ENCODE measurements at regions not wholly inside any gene's neighbourhood (a gene's known extent, or its start where the extent isn't known, plus 50 kb on each side); places are given as distances from the start of the nearest gene placed in this dataset.

DNA sequence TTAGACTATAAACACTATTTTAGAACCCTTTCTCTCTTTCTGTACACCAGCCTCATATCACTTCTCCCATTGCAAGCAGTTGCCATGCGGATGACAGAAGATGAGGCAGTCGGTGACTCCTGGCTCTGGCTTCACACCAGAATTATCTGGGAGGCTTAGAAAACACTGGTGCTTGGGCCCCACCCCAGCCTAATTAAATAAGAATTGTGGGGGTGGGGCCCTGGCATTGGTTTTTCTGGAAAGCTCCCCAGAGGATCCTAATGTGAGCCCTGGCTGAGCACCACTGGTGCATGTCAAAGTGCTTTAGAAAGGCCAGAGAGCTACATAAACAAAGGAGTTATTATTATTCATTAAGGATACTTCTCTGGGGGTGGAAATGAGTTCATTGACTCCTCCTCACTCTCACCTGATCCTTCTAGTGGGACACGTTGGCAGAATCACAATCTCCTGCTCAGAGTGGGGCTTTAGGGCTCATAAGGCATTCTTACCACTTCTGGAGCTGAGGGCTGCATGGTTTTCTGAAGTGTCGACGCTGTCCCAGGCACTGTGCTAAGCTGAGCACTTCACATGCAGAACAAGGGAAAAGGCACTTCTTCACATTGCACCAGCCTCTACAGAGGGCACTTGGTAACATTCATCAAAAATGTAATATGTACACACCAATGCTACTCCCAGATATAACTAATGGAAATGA, 188.5 kb upstream of the TLE3 start:
- no peak for DNase-seq (ENCODE audit: low read depth)
- H3K4me3 ChIP-seq (ENCODE audit: low read depth, low read length), result no peak overlapping the region
- TF ChIP-seq POLR2A (IDR thresholded peaks at IDR 0.05; ENCODE audit: extremely low read depth, insufficient read length) (no peak), MAX (IDR thresholded peaks at IDR 0.05; ENCODE audit: low read depth, low read length) (no peak), MYC (IDR thresholded peaks at IDR 0.05; ENCODE audit: low read depth, low read length) (no peak)
- TF ChIP-seq, protein P1, sequence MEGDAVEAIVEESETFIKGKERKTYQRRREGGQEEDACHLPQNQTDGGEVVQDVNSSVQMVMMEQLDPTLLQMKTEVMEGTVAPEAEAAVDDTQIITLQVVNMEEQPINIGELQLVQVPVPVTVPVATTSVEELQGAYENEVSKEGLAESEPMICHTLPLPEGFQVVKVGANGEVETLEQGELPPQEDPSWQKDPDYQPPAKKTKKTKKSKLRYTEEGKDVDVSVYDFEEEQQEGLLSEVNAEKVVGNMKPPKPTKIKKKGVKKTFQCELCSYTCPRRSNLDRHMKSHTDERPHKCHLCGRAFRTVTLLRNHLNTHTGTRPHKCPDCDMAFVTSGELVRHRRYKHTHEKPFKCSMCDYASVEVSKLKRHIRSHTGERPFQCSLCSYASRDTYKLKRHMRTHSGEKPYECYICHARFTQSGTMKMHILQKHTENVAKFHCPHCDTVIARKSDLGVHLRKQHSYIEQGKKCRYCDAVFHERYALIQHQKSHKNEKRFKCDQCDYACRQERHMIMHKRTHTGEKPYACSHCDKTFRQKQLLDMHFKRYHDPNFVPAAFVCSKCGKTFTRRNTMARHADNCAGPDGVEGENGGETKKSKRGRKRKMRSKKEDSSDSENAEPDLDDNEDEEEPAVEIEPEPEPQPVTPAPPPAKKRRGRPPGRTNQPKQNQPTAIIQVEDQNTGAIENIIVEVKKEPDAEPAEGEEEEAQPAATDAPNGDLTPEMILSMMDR (IDR thresholded peaks at IDR 0.05; ENCODE audit: low read depth, low read length), result no peak

DNA sequence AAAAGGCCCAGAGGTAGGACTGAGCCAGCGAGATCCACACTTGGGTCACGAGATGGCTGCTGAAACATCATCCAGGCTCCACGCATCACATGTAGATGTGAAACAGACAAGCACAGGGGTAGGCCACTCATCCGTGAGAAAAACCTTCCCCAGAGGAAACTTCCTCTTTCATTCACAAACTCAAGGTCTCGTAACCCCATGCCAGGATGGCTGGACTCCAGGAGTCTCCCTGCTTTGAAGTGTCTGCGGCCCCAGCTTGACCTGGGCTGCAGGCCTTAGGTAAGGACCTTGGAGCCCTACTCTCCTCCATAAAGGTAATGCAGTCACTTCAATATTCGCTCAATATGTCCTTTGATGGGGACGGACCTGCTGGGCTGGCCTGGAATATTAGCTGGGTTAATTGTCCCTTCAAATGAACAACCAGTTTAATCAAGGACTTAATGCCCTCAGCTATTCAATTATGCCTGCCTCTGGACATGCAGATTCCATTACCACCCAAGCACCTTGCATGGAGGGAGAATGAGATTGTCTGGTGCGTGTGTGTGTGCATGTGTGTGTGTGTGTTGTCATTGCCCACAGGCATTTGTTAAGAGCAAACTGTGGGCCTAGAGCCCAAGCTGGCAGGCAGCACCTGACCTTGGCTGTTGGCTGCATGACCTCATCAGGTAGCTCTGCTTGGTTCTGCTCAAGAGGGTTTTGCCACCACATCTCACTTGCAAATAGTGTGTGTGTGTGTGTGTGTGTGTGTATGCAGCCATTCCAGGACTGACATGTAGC, 186.9 kb upstream of the TLE3 start:
- TF ChIP-seq MYC (IDR thresholded peaks at IDR 0.05; ENCODE audit: low read depth, low read length) (no peak), POLR2A (IDR thresholded peaks at IDR 0.05; ENCODE audit: extremely low read depth, insufficient read length) (no peak), MAX (IDR thresholded peaks at IDR 0.05; ENCODE audit: low read depth, low read length) (no peak)
- TF ChIP-seq, protein P1 (IDR thresholded peaks at IDR 0.05; ENCODE audit: low read depth, low read length), result no peak
- no peak overlapping the region for H3K4me3 ChIP-seq (ENCODE audit: low read depth, low read length)
- no peak for DNase-seq (ENCODE audit: low read depth)

GRCh38 chr15:70283511-70283910, 185.8 kb upstream of the TLE3 start:
- no peak for DNase-seq (ENCODE audit: low read depth)
- no peak overlapping the region for H3K4me3 ChIP-seq (ENCODE audit: low read depth, low read length)
- TF ChIP-seq, protein P1 (IDR thresholded peaks at IDR 0.05; ENCODE audit: low read depth, low read length), result no peak
- TF ChIP-seq MYC (IDR thresholded peaks at IDR 0.05; ENCODE audit: low read depth, low read length) (no peak), MAX (IDR thresholded peaks at IDR 0.05; ENCODE audit: low read depth, low read length) (no peak), POLR2A (IDR thresholded peaks at IDR 0.05; ENCODE audit: extremely low read depth, insufficient read length) (no peak)

GRCh38 chr15:70281811-70282307, 184.1 kb upstream of the TLE3 start:
- no peak overlapping the region for H3K4me3 ChIP-seq (ENCODE audit: low read depth, low read length)
- TF ChIP-seq POLR2A (IDR thresholded peaks at IDR 0.05; ENCODE audit: extremely low read depth, insufficient read length), result no peak
- no peak for TF ChIP-seq MAX (IDR thresholded peaks at IDR 0.05; ENCODE audit: low read depth, low read length)
- TF ChIP-seq, protein P1 (IDR thresholded peaks at IDR 0.05; ENCODE audit: low read depth, low read length), result no peak
- TF ChIP-seq MYC (IDR thresholded peaks at IDR 0.05; ENCODE audit: low read depth, low read length), result no peak
- peak; percentile 77 for DNase-seq (ENCODE audit: low read depth)

DNA sequence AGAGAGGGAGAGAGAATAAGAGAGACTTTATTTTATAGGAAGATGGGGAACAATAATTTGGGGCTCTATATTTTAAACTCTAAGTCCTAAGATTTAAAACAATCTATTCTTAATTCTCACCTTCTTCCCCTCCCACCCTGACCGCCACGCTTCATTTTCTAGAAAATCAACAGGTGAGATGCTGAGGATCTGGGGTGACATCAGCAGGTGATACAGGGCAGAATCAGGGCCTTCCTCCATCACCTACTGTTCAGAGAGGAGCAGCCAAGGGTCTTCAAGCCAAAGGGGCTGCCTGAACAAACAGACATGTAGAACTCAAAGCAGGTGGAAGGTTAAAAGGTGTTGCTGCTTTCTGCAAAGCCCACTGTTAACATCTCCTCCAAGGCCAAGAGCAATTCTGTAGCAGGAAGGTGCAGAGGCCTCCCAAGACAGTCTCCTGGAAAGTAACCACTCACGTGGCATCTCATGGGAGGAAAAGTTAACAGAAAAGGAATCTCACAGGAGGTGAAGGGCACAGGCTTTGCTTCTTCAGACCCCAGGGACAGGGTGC, 183.6 kb upstream of the TLE3 start:
- DNase-seq (ENCODE audit: low read depth), result no peak
- H3K4me3 ChIP-seq (ENCODE audit: low read depth, low read length), result no peak overlapping the region
- TF ChIP-seq, protein P1 (IDR thresholded peaks at IDR 0.05; ENCODE audit: low read depth, low read length), result no peak
- no peak for TF ChIP-seq MAX (IDR thresholded peaks at IDR 0.05; ENCODE audit: low read depth, low read length)
- TF ChIP-seq POLR2A (IDR thresholded peaks at IDR 0.05; ENCODE audit: extremely low read depth, insufficient read length), result no peak
- TF ChIP-seq MYC (IDR thresholded peaks at IDR 0.05; ENCODE audit: low read depth, low read length), result no peak
